ENCODE measurements at regions not wholly inside any gene's neighbourhood (a gene's known extent, or its start where the extent isn't known, plus 50 kb on each side); places are given as distances from the start of the nearest gene placed in this dataset.

- TF ChIP-seq ELF4 (IDR thresholded peaks at IDR 0.05) (no peak), ARNT (IDR thresholded peaks at IDR 0.05) (no peak), ZNF384 (IDR thresholded peaks at IDR 0.05) (no peak), SP1 (IDR thresholded peaks at IDR 0.05) (no peak), PKNOX1 (IDR thresholded peaks at IDR 0.05) (no peak), FOXA1 (IDR thresholded peaks at IDR 0.05) (no peak), LEF1 (IDR thresholded peaks at IDR 0.05; ENCODE audit: borderline replicate concordance) (no peak), FOXK2 (IDR thresholded peaks at IDR 0.05) (no peak), L3MBTL2 (conservative IDR thresholded peaks at IDR 0.05) (no peak), SUZ12 (IDR thresholded peaks at IDR 0.05) (no peak), FOXM1 (IDR thresholded peaks at IDR 0.05; ENCODE audit: borderline replicate concordance) (no peak), TARDBP (IDR thresholded peaks at IDR 0.05) (no peak), CTBP1 (IDR thresholded peaks at IDR 0.05; ENCODE audit: borderline replicate concordance) (no peak), NFRKB (IDR thresholded peaks at IDR 0.05) (no peak), HDGF (IDR thresholded peaks at IDR 0.05; ENCODE audit: borderline replicate concordance) (no peak), BHLHE40 (IDR thresholded peaks at IDR 0.05; ENCODE audit: borderline replicate concordance) (no peak)
- ChIA-PET CTCF (no interaction called here), POLR2A (no interaction called here)
- DNase-seq (ENCODE audit: extremely low spot score): no peak
These were observed 321.5 kb downstream of the SATB1 start for GRCh38 chr3:18103591-18103990.

GRCh38 chr3:18100121-18100520 lies 325.0 kb downstream of the SATB1 start:
- TF ChIP-seq NFRKB (IDR thresholded peaks at IDR 0.05) (no peak), BHLHE40 (IDR thresholded peaks at IDR 0.05; ENCODE audit: borderline replicate concordance) (no peak), ELF4 (IDR thresholded peaks at IDR 0.05) (no peak), SP1 (IDR thresholded peaks at IDR 0.05) (no peak), FOXK2 (IDR thresholded peaks at IDR 0.05) (no peak), ZNF384 (IDR thresholded peaks at IDR 0.05) (no peak), SUZ12 (IDR thresholded peaks at IDR 0.05) (no peak), LEF1 (IDR thresholded peaks at IDR 0.05; ENCODE audit: borderline replicate concordance) (no peak), PKNOX1 (IDR thresholded peaks at IDR 0.05) (no peak), TARDBP (IDR thresholded peaks at IDR 0.05) (no peak), FOXA1 (IDR thresholded peaks at IDR 0.05) (no peak), FOXM1 (IDR thresholded peaks at IDR 0.05; ENCODE audit: borderline replicate concordance) (no peak), HDGF (IDR thresholded peaks at IDR 0.05; ENCODE audit: borderline replicate concordance) (no peak), ARNT (IDR thresholded peaks at IDR 0.05) (no peak), CTBP1 (IDR thresholded peaks at IDR 0.05; ENCODE audit: borderline replicate concordance) (no peak), L3MBTL2 (conservative IDR thresholded peaks at IDR 0.05) (no peak)
- CTCF ChIA-PET: no interaction called here
- POLR2A ChIA-PET: no interaction called here
- DNase-seq (ENCODE audit: extremely low spot score): no peak

GRCh38 chr3:18099611-18100010 lies 325.5 kb downstream of the SATB1 start:
- TF ChIP-seq FOXA1 (IDR thresholded peaks at IDR 0.05) (no peak), ELF4 (IDR thresholded peaks at IDR 0.05) (no peak), ZNF384 (IDR thresholded peaks at IDR 0.05) (no peak), SP1 (IDR thresholded peaks at IDR 0.05) (no peak), L3MBTL2 (conservative IDR thresholded peaks at IDR 0.05) (no peak), HDGF (IDR thresholded peaks at IDR 0.05; ENCODE audit: borderline replicate concordance) (no peak), SUZ12 (IDR thresholded peaks at IDR 0.05) (no peak), BHLHE40 (IDR thresholded peaks at IDR 0.05; ENCODE audit: borderline replicate concordance) (no peak), FOXK2 (IDR thresholded peaks at IDR 0.05) (no peak), ARNT (IDR thresholded peaks at IDR 0.05) (no peak), PKNOX1 (IDR thresholded peaks at IDR 0.05) (no peak), FOXM1 (IDR thresholded peaks at IDR 0.05; ENCODE audit: borderline replicate concordance) (no peak), TARDBP (IDR thresholded peaks at IDR 0.05) (no peak), CTBP1 (IDR thresholded peaks at IDR 0.05; ENCODE audit: borderline replicate concordance) (no peak)
- ChIA-PET CTCF (no interaction called here), POLR2A (no interaction called here)
- no peak for DNase-seq (ENCODE audit: extremely low spot score)

GRCh38 chr3:18098960-18099587 lies 326.1 kb downstream of the SATB1 start:
- DNase-seq (ENCODE audit: extremely low spot score): no peak
- TF ChIP-seq ARNT (IDR thresholded peaks at IDR 0.05) (no peak), HDGF (IDR thresholded peaks at IDR 0.05; ENCODE audit: borderline replicate concordance) (no peak), BHLHE40 (IDR thresholded peaks at IDR 0.05; ENCODE audit: borderline replicate concordance) (no peak), FOXA1 (IDR thresholded peaks at IDR 0.05) (no peak), NFRKB (IDR thresholded peaks at IDR 0.05) (no peak), TARDBP (IDR thresholded peaks at IDR 0.05) (no peak), FOXK2 (IDR thresholded peaks at IDR 0.05) (no peak), FOXM1 (IDR thresholded peaks at IDR 0.05; ENCODE audit: borderline replicate concordance) (no peak), SP1 (IDR thresholded peaks at IDR 0.05) (no peak), SUZ12 (IDR thresholded peaks at IDR 0.05) (no peak), L3MBTL2 (conservative IDR thresholded peaks at IDR 0.05) (no peak), PKNOX1 (IDR thresholded peaks at IDR 0.05) (no peak), ZNF384 (IDR thresholded peaks at IDR 0.05) (no peak), ELF4 (IDR thresholded peaks at IDR 0.05) (no peak), CTBP1 (IDR thresholded peaks at IDR 0.05; ENCODE audit: borderline replicate concordance) (no peak), LEF1 (IDR thresholded peaks at IDR 0.05; ENCODE audit: borderline replicate concordance) (no peak)
- ChIA-PET POLR2A (no interaction called here), CTCF (no interaction called here)

GRCh38 chr3:18097989-18098388 lies 327.1 kb downstream of the SATB1 start:
- ChIA-PET CTCF (no interaction called here), POLR2A (no interaction called here)
- TF ChIP-seq CTBP1 (IDR thresholded peaks at IDR 0.05; ENCODE audit: borderline replicate concordance) (no peak), BHLHE40 (IDR thresholded peaks at IDR 0.05; ENCODE audit: borderline replicate concordance) (no peak), L3MBTL2 (conservative IDR thresholded peaks at IDR 0.05) (no peak), ARNT (IDR thresholded peaks at IDR 0.05) (no peak), ELF4 (IDR thresholded peaks at IDR 0.05) (no peak), TARDBP (IDR thresholded peaks at IDR 0.05) (no peak), HDGF (IDR thresholded peaks at IDR 0.05; ENCODE audit: borderline replicate concordance) (no peak), ZNF384 (IDR thresholded peaks at IDR 0.05) (no peak), FOXK2 (IDR thresholded peaks at IDR 0.05) (no peak), SP1 (IDR thresholded peaks at IDR 0.05) (no peak), FOXM1 (IDR thresholded peaks at IDR 0.05; ENCODE audit: borderline replicate concordance) (no peak), SUZ12 (IDR thresholded peaks at IDR 0.05) (no peak), PKNOX1 (IDR thresholded peaks at IDR 0.05) (no peak), FOXA1 (IDR thresholded peaks at IDR 0.05) (no peak)
- DNase-seq (ENCODE audit: extremely low spot score): no peak

Data from HEK293T (cell line).